GM19468 (cell line): ENCODE measurements at regions not wholly inside any gene's neighbourhood (a gene's known extent, or its start where the extent isn't known, plus 50 kb on each side); places are given as distances from the start of the nearest gene placed in this dataset.

Experiments
- ATAC-seq: cut with Tn5 transposase; IDR thresholded peaks from one replicate; pipeline ENCODE4 v1.9.1; 2021; ENCODE audit warnings: mild to moderate bottlenecking, moderate library complexity, moderate number of reproducible peaks; ENCODE audit not compliant: unreplicated experiment; ENCODE audit errors: extremely low read depth

GRCh38 chr11:19597876-19598275, 114.8 kb upstream of the NAV2 start:
- no peak for ATAC-seq

DNA sequence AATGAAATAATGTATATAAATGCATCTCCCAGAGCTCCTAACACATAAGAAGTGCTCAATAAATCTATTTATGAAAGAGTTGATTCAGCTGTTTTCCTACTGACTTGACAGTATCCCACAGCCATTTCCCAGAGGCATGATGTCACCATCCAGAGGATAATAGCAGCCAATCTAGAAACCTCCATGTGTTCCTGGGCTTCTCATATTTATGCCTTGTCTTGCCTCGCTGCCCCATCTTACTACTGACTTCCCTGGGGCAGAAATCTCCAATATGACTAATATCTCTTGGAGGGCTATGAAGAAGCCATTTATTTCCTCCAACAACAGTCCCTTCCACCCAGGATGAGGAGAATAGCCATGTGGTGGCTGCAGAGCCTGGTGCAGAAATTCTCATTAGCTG, 115.4 kb upstream of the NAV2 start:
- no peak for ATAC-seq

DNA sequence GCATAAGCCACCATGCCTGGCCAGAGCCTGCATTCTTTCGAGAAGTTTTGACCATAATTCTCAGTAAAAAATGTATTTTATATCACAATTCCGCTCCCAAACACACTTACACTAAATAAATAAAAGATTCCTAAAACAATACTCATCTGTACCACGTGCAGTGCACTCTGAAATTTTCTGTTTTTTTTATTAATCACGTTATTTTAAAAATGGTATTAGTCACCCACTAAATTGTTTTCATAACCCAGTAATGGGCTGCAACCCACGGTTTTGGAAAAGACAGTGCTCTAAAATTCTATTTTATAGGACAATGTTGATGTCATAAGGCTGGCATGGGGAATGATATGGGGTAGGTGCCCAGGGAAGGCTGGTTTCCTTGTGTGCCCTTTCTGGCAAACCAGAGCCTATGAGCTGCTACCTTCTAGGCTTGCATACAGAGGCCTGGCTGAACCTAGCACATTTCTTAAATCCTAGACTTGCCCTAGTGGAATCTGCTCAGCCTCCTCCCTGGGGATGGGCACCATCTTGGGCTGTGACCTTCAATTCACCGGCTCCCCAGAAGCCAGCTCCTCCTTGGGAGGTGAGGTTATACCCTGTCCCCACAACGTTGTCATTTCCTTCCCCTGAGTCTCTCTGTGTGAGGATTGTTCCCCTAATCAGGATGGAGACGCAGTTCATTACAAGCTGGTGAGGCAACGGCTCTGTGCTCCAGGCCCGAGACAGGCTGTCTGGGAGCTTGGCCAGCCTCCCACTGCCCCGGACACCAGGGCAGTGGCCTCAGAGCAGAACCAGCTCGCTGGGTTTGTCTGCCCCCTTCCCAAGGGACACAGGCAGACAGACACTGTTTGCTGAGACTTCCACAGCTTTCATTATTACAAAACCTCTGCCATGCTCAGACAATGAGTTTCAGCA, 116.5 kb upstream of the NAV2 start:
- no peak for ATAC-seq

DNA sequence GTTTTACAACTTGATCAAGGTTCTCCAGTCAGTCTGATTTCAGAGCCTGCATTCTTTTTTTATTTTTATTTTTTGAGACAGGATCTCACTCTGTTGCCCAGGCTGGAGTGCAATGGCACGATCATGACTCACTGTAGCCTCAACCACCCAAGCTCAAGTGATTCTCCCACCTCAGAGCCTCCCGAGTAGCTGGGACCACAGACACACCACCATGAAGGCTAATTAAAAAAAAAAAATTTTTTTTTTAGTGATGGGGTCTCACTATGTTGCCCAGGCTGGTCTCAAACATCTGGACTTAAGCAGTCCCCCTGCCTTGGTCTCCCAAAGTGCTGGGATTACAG, 117.2 kb upstream of the NAV2 start:
- no peak for ATAC-seq

DNA sequence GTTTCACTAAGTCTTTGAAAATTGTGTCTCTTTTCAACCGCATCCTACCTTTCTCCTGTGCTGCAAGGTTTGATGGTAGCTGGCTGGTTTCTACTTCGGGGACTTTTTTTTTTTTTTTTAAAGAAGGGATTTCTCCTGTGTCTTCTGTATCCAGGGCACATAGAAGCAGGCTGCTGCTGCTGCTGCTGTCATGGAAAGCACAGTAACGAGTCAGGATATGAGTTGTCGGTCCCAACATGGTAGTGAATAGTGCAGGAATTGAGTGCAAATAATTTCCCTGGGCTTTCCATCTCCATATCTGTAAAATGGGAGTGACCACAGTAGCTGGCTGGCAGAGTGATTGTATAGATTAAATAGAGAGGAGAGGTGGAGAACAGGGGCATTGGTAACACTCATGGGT, 118.3 kb upstream of the NAV2 start:
- no peak for ATAC-seq

DNA sequence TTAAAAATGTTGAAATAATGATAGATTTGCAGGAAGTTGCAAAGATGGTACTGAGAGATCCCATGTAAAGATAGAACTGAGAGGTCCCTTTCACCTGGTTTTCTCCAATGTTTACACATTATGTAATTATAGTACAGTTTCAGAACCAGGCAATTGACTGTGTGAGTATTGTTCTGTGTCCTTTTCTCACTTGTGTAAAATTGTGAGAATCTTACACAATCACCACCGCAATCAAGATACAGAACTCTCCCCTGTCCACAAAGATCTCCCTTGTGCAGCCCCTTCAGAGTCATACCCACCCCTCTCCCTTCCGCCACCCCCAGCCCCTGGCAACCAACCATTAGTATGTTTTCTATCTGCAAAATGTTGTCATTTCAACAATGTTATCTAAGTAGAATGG, 119.8 kb upstream of the NAV2 start:
- ATAC-seq: no peak

GRCh38 chr11:19589567-19590260, 122.9 kb upstream of the NAV2 start:
- ATAC-seq: no peak

- ATAC-seq: no peak
These were observed 124.7 kb upstream of the NAV2 start for GRCh38 chr11:19587979-19588378.

- ATAC-seq: no peak
These were observed 132.0 kb upstream of the NAV2 start for GRCh38 chr11:19580646-19581045.

- no peak for ATAC-seq
These were observed 132.7 kb upstream of the NAV2 start for GRCh38 chr11:19579957-19580356.

- ATAC-seq: no peak
These were observed 133.8 kb upstream of the NAV2 start for GRCh38 chr11:19578871-19579270.

- ATAC-seq: no peak
These were observed 134.5 kb upstream of the NAV2 start for GRCh38 chr11:19577976-19578619.

- ATAC-seq: no peak
These were observed 135.2 kb upstream of the NAV2 start for GRCh38 chr11:19577391-19577975.

GRCh38 chr11:19576903-19577302, 135.7 kb upstream of the NAV2 start:
- no peak for ATAC-seq

DNA sequence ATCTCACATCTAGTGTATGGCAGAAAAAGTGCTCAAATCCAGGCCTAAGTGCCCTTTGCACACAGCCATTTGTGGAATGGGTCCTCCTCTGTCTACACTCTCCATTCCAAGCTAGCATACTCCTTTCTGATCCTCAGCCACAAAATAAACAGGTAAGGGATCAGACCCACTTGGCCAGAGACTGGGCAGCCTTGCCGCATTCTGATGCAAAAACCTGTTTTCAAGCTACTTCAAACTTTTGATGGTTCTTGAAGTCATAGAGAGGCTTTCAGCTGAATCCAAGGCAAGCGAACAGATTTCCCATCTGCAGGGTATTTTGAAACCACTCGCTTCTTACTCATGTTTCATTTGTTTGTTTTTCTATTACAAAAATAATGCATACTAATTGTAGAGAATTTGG, 136.6 kb upstream of the NAV2 start:
- no peak for ATAC-seq

DNA sequence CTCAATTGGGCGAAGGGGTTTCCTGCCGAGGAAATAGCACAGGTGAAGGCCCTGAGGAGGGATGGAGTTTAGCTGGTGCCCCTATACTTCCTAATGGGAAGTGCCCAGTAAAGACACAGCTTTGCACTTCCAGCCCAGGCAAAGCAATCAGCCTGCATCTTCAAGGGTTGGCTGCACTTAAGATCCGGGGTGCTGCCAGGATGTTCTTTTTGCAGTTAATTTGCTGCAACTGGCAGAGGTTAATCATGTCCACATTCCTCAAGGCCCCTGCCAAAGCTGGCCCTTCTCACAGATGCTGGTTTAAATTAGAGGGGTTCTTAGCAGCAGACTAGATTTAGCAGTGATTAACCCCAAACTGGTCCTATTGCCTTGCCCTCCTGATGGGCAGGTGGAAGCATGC, 137.7 kb upstream of the NAV2 start:
- no peak for ATAC-seq

GRCh38 chr11:19573666-19574065, 139.0 kb upstream of the NAV2 start:
- no peak for ATAC-seq

GRCh38 chr11:19571906-19572305, 140.7 kb upstream of the NAV2 start:
- ATAC-seq: no peak

GRCh38 chr11:19570889-19571288, 141.7 kb upstream of the NAV2 start:
- no peak for ATAC-seq

DNA sequence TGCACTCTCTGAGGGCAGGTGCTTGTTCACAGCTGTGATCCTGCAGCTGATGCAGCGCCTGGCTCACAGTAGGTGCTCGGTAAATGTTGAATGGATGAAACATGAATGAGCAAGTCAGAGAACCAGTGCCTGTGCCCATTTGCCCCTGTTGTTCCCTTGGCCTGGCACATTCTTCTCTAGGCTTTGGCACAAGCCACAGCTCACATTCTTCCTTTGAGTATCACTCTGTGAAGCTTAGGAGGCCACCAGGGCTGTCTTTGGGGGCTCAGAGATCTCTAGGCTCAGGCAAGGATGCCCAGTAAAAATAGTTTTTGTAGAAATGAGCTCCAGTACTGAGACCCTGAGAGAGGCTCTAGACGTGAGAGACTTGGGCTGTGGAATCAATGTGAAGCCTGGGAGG, 144.6 kb upstream of the NAV2 start:
- no peak for ATAC-seq
